Hepatocyte (in vitro differentiated cells): ENCODE measurements at regions not wholly inside any gene's neighbourhood (a gene's known extent, or its start where the extent isn't known, plus 50 kb on each side); places are given as distances from the start of the nearest gene placed in this dataset.

Source experiments
- CTCF ChIP-seq: fragments of 200-600 bp; sonication (generic); IDR thresholded peaks from 2 replicates; pipeline ENCODE4 v1.5.1; 2016; ENCODE audit warnings: antibody characterized with exemption, mild to moderate bottlenecking; ENCODE audit not compliant: poor library complexity
- EZH2 ChIP-seq: fragments of 200-600 bp; sonication (generic); IDR thresholded peaks from 2 replicates; pipeline ENCODE4 v1.6.1; 2016; ENCODE audit warnings: antibody characterized with exemption, mild to moderate bottlenecking, borderline replicate concordance
- EZH2phosphoT487 ChIP-seq: fragments of 200-600 bp; sonication (generic); IDR thresholded peaks from one replicate; pipeline ENCODE4 v1.6.1; 2018; ENCODE audit warnings: antibody characterized with exemption, mild to moderate bottlenecking, low read depth, moderate library complexity; ENCODE audit not compliant: unreplicated experiment, severe bottlenecking

- no peak for TF ChIP-seq CTCF
- TF ChIP-seq EZH2phosphoT487 = no peak
- TF ChIP-seq EZH2 = no peak
These were observed 870.0 kb downstream of the LRRIQ3 start for GRCh38 chr1:73327998-73328397.
